ENCODE measurements at regions not wholly inside any gene's neighbourhood (a gene's known extent, or its start where the extent isn't known, plus 50 kb on each side); places are given as distances from the start of the nearest gene placed in this dataset.

DNA sequence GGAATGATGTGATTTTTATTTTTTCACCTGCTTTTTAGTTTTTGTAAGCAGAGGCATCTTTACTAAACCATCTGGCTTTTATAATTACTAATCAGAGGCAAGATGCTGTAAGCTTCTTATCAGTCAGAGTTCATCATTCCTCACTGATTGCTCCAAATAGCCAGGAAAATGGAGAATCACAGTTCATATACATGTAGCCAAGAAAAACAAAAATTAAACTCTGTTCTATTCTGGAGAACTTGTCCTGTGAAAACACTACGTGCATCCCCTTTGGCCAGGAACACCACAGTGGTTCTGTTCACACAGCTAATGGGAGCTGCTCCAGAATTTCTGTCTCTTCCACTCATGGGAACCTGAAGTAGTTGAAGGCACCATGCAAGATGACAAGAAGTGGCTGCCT, 725.5 kb upstream of the CHRM3 start:
- H4K20me1 ChIP-seq (ENCODE audit: control insufficient read depth, insufficient read depth, insufficient read length), result no peaks in the 10 kb centered on the region
- H3K9me3 ChIP-seq (ENCODE audit: control insufficient read depth, low read depth, low read length), result no peaks in the 10 kb centered on the region

More for the DNA sequence above, 725.5 kb upstream of the CHRM3 start:
- TF ChIP-seq, protein P1, sequence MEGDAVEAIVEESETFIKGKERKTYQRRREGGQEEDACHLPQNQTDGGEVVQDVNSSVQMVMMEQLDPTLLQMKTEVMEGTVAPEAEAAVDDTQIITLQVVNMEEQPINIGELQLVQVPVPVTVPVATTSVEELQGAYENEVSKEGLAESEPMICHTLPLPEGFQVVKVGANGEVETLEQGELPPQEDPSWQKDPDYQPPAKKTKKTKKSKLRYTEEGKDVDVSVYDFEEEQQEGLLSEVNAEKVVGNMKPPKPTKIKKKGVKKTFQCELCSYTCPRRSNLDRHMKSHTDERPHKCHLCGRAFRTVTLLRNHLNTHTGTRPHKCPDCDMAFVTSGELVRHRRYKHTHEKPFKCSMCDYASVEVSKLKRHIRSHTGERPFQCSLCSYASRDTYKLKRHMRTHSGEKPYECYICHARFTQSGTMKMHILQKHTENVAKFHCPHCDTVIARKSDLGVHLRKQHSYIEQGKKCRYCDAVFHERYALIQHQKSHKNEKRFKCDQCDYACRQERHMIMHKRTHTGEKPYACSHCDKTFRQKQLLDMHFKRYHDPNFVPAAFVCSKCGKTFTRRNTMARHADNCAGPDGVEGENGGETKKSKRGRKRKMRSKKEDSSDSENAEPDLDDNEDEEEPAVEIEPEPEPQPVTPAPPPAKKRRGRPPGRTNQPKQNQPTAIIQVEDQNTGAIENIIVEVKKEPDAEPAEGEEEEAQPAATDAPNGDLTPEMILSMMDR (conservative IDR thresholded peaks at IDR 0.05), result no peak
- H2BK12ac ChIP-seq (ENCODE audit: insufficient read length, low read depth, low read length), result no peak overlapping the region
- no peaks in the 10 kb centered on the region for H3K27me3 Mint-ChIP-seq (ENCODE audit: low read depth)
- H2AFZ ChIP-seq (ENCODE audit: low read length), result no peak overlapping the region
- no peak overlapping the region for H3K23ac ChIP-seq (ENCODE audit: insufficient read length, low read depth, low read length)
- no peak overlapping the region for H4K8ac ChIP-seq (replicated peaks; ENCODE audit: insufficient read length, low read depth, low read length)
- peaks cover 0 to 6% (median 0%) of the 10 kb centered on the region in 3 experiments; a peak in 3 of 7 replicates for H3K36me3 Mint-ChIP-seq (ENCODE audit: insufficient read depth in 1 of 3, low read depth in 3 of 3)
- no peak overlapping the region for H3K18ac ChIP-seq (ENCODE audit: insufficient read length, low read depth, low read length)
- no peak overlapping the region for H3K27ac ChIP-seq (ENCODE audit: insufficient read length, low read depth, low read length)
- H3K27ac Mint-ChIP-seq, result no peak overlapping the region
- H3K4me3 Mint-ChIP-seq, result no peak overlapping the region
- no peak overlapping the region for H2BK15ac ChIP-seq (ENCODE audit: low read depth, low read length)
- no peak overlapping the region for H2BK120ac ChIP-seq (ENCODE audit: low read depth, low read length, poor library complexity, severe bottlenecking)
- no peak overlapping the region for H2BK5ac ChIP-seq (ENCODE audit: insufficient read length, low read length)
- H3K9ac ChIP-seq (ENCODE audit: extremely low read depth, insufficient read length, low read length), result no peak overlapping the region
- H4K5ac ChIP-seq (ENCODE audit: insufficient read length, low read depth, low read length), result no peak overlapping the region
- no peaks in the 10 kb centered on the region for H3K27me3 ChIP-seq (ENCODE audit: insufficient read depth, low read length)
- no CpG with 5 or more reads among the region's 1 CpG for WGBS (ENCODE audit: extremely low coverage, insufficient read length, low lambda C conversion rate)
- H2AK5ac ChIP-seq (ENCODE audit: insufficient read length, low read length), result no peak overlapping the region
- no peaks in the 10 kb centered on the region for H3K79me2 ChIP-seq (ENCODE audit: insufficient read depth, low read length)
- H2BK20ac ChIP-seq (ENCODE audit: low read depth, low read length, poor library complexity, severe bottlenecking), result no peak overlapping the region
- H3K4me2 ChIP-seq (ENCODE audit: insufficient read depth, insufficient read length, low read length), result no peak overlapping the region
- no peaks in the 10 kb centered on the region for H3K23me2 ChIP-seq (ENCODE audit: insufficient read length, low read depth, low read length, poor library complexity, severe bottlenecking)
- H3K4me1 Mint-ChIP-seq, result no peaks in the 10 kb centered on the region
- no peak overlapping the region for H3K56ac ChIP-seq (ENCODE audit: insufficient read length, low read depth, low read length)
- no peak overlapping the region for H4K91ac ChIP-seq (ENCODE audit: insufficient read length, low read depth, low read length)
- no peak for DNase-seq
- no peak overlapping the region for H3K14ac ChIP-seq (ENCODE audit: insufficient read depth, low read length)
- no peaks in the 10 kb centered on the region for H3K79me1 ChIP-seq (ENCODE audit: insufficient read depth, low read depth, low read length, poor library complexity, severe bottlenecking)
- H3K9me3 Mint-ChIP-seq, result no peaks in the 10 kb centered on the region
- H3K4ac ChIP-seq (ENCODE audit: low read depth, low read length), result no peak overlapping the region
- no peak overlapping the region for H3T11ph ChIP-seq (ENCODE audit: low read length)
- no peaks in the 10 kb centered on the region for H3K4me1 ChIP-seq (ENCODE audit: insufficient read depth, low read length)
